ENCODE measurements at regions not wholly inside any gene's neighbourhood (a gene's known extent, or its start where the extent isn't known, plus 50 kb on each side); places are given as distances from the start of the nearest gene placed in this dataset.

GRCh38 chr16:55052348-55052734, 121.7 kb downstream of the IRX5 start:
- no peak for TF ChIP-seq EP300 (IDR thresholded peaks at IDR 0.05)
- TF ChIP-seq POLR2AphosphoS5 (IDR thresholded peaks at IDR 0.05) = no peak
- TF ChIP-seq, protein P1, sequence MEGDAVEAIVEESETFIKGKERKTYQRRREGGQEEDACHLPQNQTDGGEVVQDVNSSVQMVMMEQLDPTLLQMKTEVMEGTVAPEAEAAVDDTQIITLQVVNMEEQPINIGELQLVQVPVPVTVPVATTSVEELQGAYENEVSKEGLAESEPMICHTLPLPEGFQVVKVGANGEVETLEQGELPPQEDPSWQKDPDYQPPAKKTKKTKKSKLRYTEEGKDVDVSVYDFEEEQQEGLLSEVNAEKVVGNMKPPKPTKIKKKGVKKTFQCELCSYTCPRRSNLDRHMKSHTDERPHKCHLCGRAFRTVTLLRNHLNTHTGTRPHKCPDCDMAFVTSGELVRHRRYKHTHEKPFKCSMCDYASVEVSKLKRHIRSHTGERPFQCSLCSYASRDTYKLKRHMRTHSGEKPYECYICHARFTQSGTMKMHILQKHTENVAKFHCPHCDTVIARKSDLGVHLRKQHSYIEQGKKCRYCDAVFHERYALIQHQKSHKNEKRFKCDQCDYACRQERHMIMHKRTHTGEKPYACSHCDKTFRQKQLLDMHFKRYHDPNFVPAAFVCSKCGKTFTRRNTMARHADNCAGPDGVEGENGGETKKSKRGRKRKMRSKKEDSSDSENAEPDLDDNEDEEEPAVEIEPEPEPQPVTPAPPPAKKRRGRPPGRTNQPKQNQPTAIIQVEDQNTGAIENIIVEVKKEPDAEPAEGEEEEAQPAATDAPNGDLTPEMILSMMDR (IDR thresholded peaks at IDR 0.05) = no peak
- TF ChIP-seq POLR2A (IDR thresholded peaks at IDR 0.05) = no peak

DNA sequence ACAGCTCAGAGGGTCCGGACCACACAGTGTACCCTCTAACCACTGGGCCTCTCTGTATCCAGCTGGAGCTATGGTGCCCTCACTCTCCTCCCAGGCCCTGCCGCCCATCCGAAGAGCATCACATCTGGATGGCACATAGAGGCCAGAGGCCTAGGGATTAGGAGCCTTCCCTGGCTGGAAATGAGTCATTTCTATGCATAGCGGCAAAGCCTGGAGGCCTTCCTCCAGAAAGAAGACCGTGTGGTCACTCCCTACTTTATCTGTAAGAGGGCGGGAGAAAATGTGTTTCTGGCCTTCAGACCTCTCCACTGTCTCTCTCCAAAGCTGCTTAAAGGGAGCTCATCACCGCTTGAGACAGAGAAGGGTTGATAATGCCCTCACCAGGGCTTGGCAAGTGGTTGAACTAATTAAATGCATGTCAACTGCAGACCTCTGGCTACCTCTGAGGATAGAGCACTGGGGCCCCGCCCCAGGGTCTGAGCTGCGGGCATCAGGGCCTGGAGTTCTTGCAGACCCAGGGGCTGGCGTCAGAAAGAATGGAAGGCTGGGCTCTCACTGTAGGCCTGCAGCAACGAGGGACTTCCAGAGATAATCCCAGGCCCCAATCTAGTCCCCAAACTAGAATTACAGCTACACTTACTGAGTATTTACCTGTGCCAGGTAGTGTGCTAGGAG, 122.2 kb downstream of the IRX5 start:
- WGBS, 2 donors (ENCODE audit: low coverage in 1 of 2) = 76 to 92% methylated on average over 2 to 4 of the region's 11 CpGs
- TF ChIP-seq POLR2A (IDR thresholded peaks at IDR 0.05) = no peak
- TF ChIP-seq, protein P1 (IDR thresholded peaks at IDR 0.05) = no peak
- TF ChIP-seq POLR2AphosphoS5 (IDR thresholded peaks at IDR 0.05) = no peak
- no peak for TF ChIP-seq EP300 (IDR thresholded peaks at IDR 0.05)
- ATAC-seq = no peak
- peaks cover 0 to 20% (median 0%) of the 10 kb centered on the region in 3 donors for H3K9me3 ChIP-seq
- peaks cover 0 to 9% (median 3%) of the 10 kb centered on the region in 3 donors for H3K4me1 ChIP-seq
- H3K4me3 ChIP-seq = no peak overlapping the region
- H3K27me3 ChIP-seq = peaks cover 55% of the 10 kb centered on the region
- H3K27ac ChIP-seq = no peak overlapping the region
- no peaks in the 10 kb centered on the region for H3K36me3 ChIP-seq

More at GRCh38 chr16:55052348-55052734, 121.7 kb downstream of the IRX5 start:
- Histone ChIP-seq H3K4me3 (no peak overlapping the region), H3K9me3 (peaks cover 0 to 20% (median 0%) of the 10 kb centered on the region in 3 donors), H3K36me3 (no peaks in the 10 kb centered on the region), H3K27me3 (peaks cover 49% of the 10 kb centered on the region), H3K4me1 (peaks cover 0 to 9% (median 3%) of the 10 kb centered on the region in 3 donors), H3K27ac (no peak overlapping the region)
- no peak for ATAC-seq
- 78 to 86% methylated on average over 2 of the region's 2 CpGs for WGBS, 2 donors (ENCODE audit: low coverage in 1 of 2)

- H3K27ac ChIP-seq = no peak overlapping the region
- H3K36me3 ChIP-seq = no peaks in the 10 kb centered on the region
- 87 to 100% methylated on average over 3 of the region's 3 CpGs for WGBS, 2 donors (ENCODE audit: low coverage in 1 of 2)
- peaks cover 78% of the 10 kb centered on the region for H3K27me3 ChIP-seq
- no peak for TF ChIP-seq POLR2A (IDR thresholded peaks at IDR 0.05)
- no peak for TF ChIP-seq EP300 (IDR thresholded peaks at IDR 0.05)
- no peak for TF ChIP-seq POLR2AphosphoS5 (IDR thresholded peaks at IDR 0.05)
- TF ChIP-seq, protein P1 (IDR thresholded peaks at IDR 0.05) = no peak
- H3K4me1 ChIP-seq = peaks cover 0 to 9% (median 3%) of the 10 kb centered on the region in 3 donors
- no peak overlapping the region for H3K4me3 ChIP-seq
- H3K9me3 ChIP-seq = peaks cover 0 to 20% (median 0%) of the 10 kb centered on the region in 3 donors
- ATAC-seq = no peak
Observed at GRCh38 chr16:55055262-55055661, 124.6 kb downstream of the IRX5 start.

GRCh38 chr16:55056585-55057401, 126.1 kb downstream of the IRX5 start:
- Histone ChIP-seq H3K4me3 (peak overlapping the region in 1 of 2 donors; percentile 10), H3K27ac (no peak overlapping the region), H3K27me3 (peaks cover 82% of the 10 kb centered on the region), H3K36me3 (no peaks in the 10 kb centered on the region), H3K9me3 (peaks cover 0 to 20% (median 0%) of the 10 kb centered on the region in 3 donors), H3K4me1 (peaks cover 0 to 9% (median 3%) of the 10 kb centered on the region in 3 donors)
- TF ChIP-seq, protein P1 (IDR thresholded peaks at IDR 0.05) = no peak
- TF ChIP-seq POLR2AphosphoS5 (IDR thresholded peaks at IDR 0.05) (no peak), EP300 (IDR thresholded peaks at IDR 0.05) (no peak), POLR2A (IDR thresholded peaks at IDR 0.05) (no peak)
- WGBS, 2 donors (ENCODE audit: low coverage in 1 of 2) = 0% methylated on average over 17 of the region's 64 CpGs; no CpG with 5 or more reads in 1 of the 2 donors
- ATAC-seq = no peak
